Liver (tissue), 8 donors: ENCODE measurements at regions not wholly inside any gene's neighbourhood (a gene's known extent, or its start where the extent isn't known, plus 50 kb on each side); places are given as distances from the start of the nearest gene placed in this dataset.

Experiments used
- DNase-seq: peaks from one replicate; pipeline ENCODE4 v3.0.0-alpha.2; 2017; ENCODE audit warnings: low spot score
- H3K27ac ChIP-seq, 2 donors: one replicate each; pipeline ENCODE4 v1.7.0; 2013; ENCODE audit warnings: inconsistent platforms in 2 of 2, low read length in 2 of 2, control low read depth in 1 of 2, low read depth in 1 of 2, mild to moderate bottlenecking in 1 of 2
- H3K27me3 ChIP-seq, 4 donors: one replicate each; pipeline versions ENCODE4 v1.6.1 to v1.7.0; 2013; ENCODE audit warnings: low read length in 3 of 4, inconsistent platforms in 1 of 4, mild to moderate bottlenecking in 1 of 4, moderate library complexity in 1 of 4; ENCODE audit not compliant: control insufficient read depth in 4 of 4, insufficient read depth in 4 of 4
- H3K36me3 ChIP-seq, 4 donors: one replicate each; pipeline versions ENCODE4 v1.6.1 to v1.7.0; 2013; ENCODE audit warnings: low read length in 3 of 4, mild to moderate bottlenecking in 3 of 4, low read depth in 1 of 4, moderate library complexity in 1 of 4; ENCODE audit not compliant: control insufficient read depth in 4 of 4, insufficient read depth in 3 of 4
- H3K4me1 ChIP-seq, 4 donors: one replicate each; pipeline versions ENCODE4 v1.6.1 to v1.7.0; 2013; ENCODE audit warnings: low read length in 3 of 4, mild to moderate bottlenecking in 3 of 4, moderate library complexity in 1 of 4; ENCODE audit not compliant: control insufficient read depth in 4 of 4, insufficient read depth in 4 of 4
- H3K4me3 ChIP-seq, 3 donors: one replicate each; pipeline versions ENCODE4 v1.6.1 to v1.7.0; 2013; ENCODE audit warnings: low read length in 3 of 3, control low read depth in 1 of 3, low read depth in 1 of 3, mild to moderate bottlenecking in 1 of 3
- H3K9ac ChIP-seq, 2 donors: one replicate each; pipeline ENCODE4 v1.7.0; 2013; ENCODE audit warnings: low read length in 2 of 2, mild to moderate bottlenecking in 2 of 2, moderate library complexity in 2 of 2, control low read depth in 1 of 2, low read depth in 1 of 2
- H3K9me3 ChIP-seq, 4 donors: one replicate each; pipeline versions ENCODE4 v1.6.1 to v1.7.0; 2013; ENCODE audit warnings: low read length in 3 of 4; ENCODE audit not compliant: control insufficient read depth in 4 of 4
- ATF3 ChIP-seq: IDR thresholded peaks from 2 replicates; pipeline ENCODE4 v1.6.1; 2016; ENCODE audit warnings: antibody characterized with exemption
- CTCF ChIP-seq: fragments of 150-350 bp; IDR thresholded peaks from 2 replicates; pipeline ENCODE4 v1.5.1; 2017; ENCODE audit warnings: improper control_type of control experiment, low read depth, low read length; ENCODE audit not compliant: missing input control
- EGR1 ChIP-seq, 2 donors: IDR thresholded peaks; 2 replicates each; pipeline ENCODE4 v1.6.1; 2016 to 2018; ENCODE audit warnings: antibody characterized with exemption in 2 of 2, low read depth in 2 of 2
- FOXA2 ChIP-seq: IDR thresholded peaks from 2 replicates; pipeline ENCODE4 v1.6.1; 2016; ENCODE audit warnings: antibody characterized with exemption
- GABPA ChIP-seq, 2 donors: IDR thresholded peaks in 1 of 2; conservative IDR thresholded peaks in 1 of 2; 2 replicates each; pipeline ENCODE4 v1.6.1; 2016; ENCODE audit warnings: antibody characterized with exemption in 2 of 2, mild to moderate bottlenecking in 1 of 2, moderate library complexity in 1 of 2
- HNF4A ChIP-seq, 2 donors: conservative IDR thresholded peaks; 2 replicates each; pipeline ENCODE4 v1.6.1; 2016; ENCODE audit warnings: antibody characterized with exemption in 2 of 2, mild to moderate bottlenecking in 2 of 2
- HNF4G ChIP-seq: IDR thresholded peaks from 2 replicates; pipeline ENCODE4 v1.6.1; 2016; ENCODE audit warnings: antibody characterized with exemption
- JUND ChIP-seq, 2 donors: IDR thresholded peaks; 2 replicates each; pipeline ENCODE4 v1.6.1; 2016; ENCODE audit warnings: antibody characterized with exemption in 2 of 2
- MAX ChIP-seq: IDR thresholded peaks from 2 replicates; pipeline ENCODE4 v1.6.1; 2016; ENCODE audit warnings: antibody characterized with exemption
- NR2F2 ChIP-seq: IDR thresholded peaks from 2 replicates; pipeline ENCODE4 v1.6.1; 2016; ENCODE audit warnings: antibody characterized with exemption
- RAD21 ChIP-seq, 2 donors: IDR thresholded peaks; 2 replicates each; pipeline ENCODE4 v1.6.1; 2016; ENCODE audit warnings: antibody characterized with exemption in 2 of 2, mild to moderate bottlenecking in 2 of 2
- REST ChIP-seq: IDR thresholded peaks from 2 replicates; pipeline ENCODE4 v1.6.1; 2016; ENCODE audit warnings: antibody characterized with exemption, mild to moderate bottlenecking
- RXRA ChIP-seq, 2 donors: IDR thresholded peaks; 2 replicates each; pipeline ENCODE4 v1.6.1; 2017 to 2018; ENCODE audit warnings: antibody characterized with exemption in 2 of 2, mild to moderate bottlenecking in 1 of 2
- SP1 ChIP-seq: IDR thresholded peaks from 2 replicates; pipeline ENCODE4 v1.6.1; 2018; ENCODE audit warnings: antibody characterized with exemption, mild to moderate bottlenecking
- YY1 ChIP-seq: IDR thresholded peaks from 2 replicates; pipeline ENCODE4 v1.6.1; 2016; ENCODE audit warnings: antibody characterized with exemption, mild to moderate bottlenecking
- ZBTB33 ChIP-seq: IDR thresholded peaks from 2 replicates; pipeline ENCODE4 v1.6.1; 2016; ENCODE audit warnings: antibody characterized with exemption
- WGBS: extraction: QIAGEN DNeasy Blood & Tissue Kit; methylation state at CpG from one replicate; pipeline ENCODE4 v1.1.7; 2013; 5-methylcytosine and 5-hydroxymethylcytosine counted together
- donor health status: healthy.
- donor health status: healthy.
- donor health status: healthy.
- donor health status: healthy.
- donor health status: healthy.

- H3K27me3 ChIP-seq = no peaks in the 10 kb centered on the region
- H3K4me1 ChIP-seq = peaks cover 0 to 33% (median 8%) of the 10 kb centered on the region in 4 donors
- H3K27ac ChIP-seq = no peak overlapping the region
- no peak overlapping the region for H3K4me3 ChIP-seq
- no peaks in the 10 kb centered on the region for H3K9me3 ChIP-seq
- no peak for TF ChIP-seq GABPA (IDR thresholded peaks at IDR 0.05 in 1 of 2, conservative IDR thresholded peaks at IDR 0.05 in 1 of 2)
- TF ChIP-seq HNF4G = no peak
- TF ChIP-seq CTCF = no peak
- TF ChIP-seq YY1 = no peak
- no peak for TF ChIP-seq NR2F2
- no peak for TF ChIP-seq EGR1 (IDR thresholded peaks at IDR 0.05; ENCODE audit: low read depth in 2 of 2)
- TF ChIP-seq HNF4A (conservative IDR thresholded peaks at IDR 0.05) = no peak
- no peak for TF ChIP-seq RAD21 (IDR thresholded peaks at IDR 0.05)
- no peak for TF ChIP-seq SP1
- no peak for TF ChIP-seq MAX
- H3K36me3 ChIP-seq = no peaks in the 10 kb centered on the region
- DNase-seq = no peak
- 84% methylated on average over 12 of the region's 12 CpGs for WGBS
- no peak overlapping the region for H3K9ac ChIP-seq
These were observed 149.1 kb upstream of the SPACA7 start for GRCh38 chr13:112227031-112227430.

- WGBS = 43% methylated on average over 15 of the region's 15 CpGs
- no peaks in the 10 kb centered on the region for H3K27me3 ChIP-seq
- H3K27ac ChIP-seq = peak overlapping the region; percentile 95 to 96
- DNase-seq = no peak
- peaks cover 0 to 33% (median 8%) of the 10 kb centered on the region in 4 donors for H3K4me1 ChIP-seq
- H3K36me3 ChIP-seq = no peaks in the 10 kb centered on the region
- peak overlapping the region in 1 of 2 donors; percentile 63 for H3K9ac ChIP-seq
- TF ChIP-seq RAD21 (IDR thresholded peaks at IDR 0.05) (peak in 1 of 2 donors; percentile 32), ZBTB33 (no peak), EGR1 (IDR thresholded peaks at IDR 0.05; ENCODE audit: low read depth in 2 of 2) (no peak)
- no peak overlapping the region for H3K4me3 ChIP-seq
- H3K9me3 ChIP-seq = no peaks in the 10 kb centered on the region
These were observed 146.7 kb upstream of the SPACA7 start for GRCh38 chr13:112229445-112229844.

GRCh38 chr13:112229992-112230872 is 145.9 kb upstream of the SPACA7 start:
- 27% methylated on average over 16 of the region's 16 CpGs for WGBS
- TF ChIP-seq NR2F2 = peak; percentile 56
- peak; percentile 66 to 94 for TF ChIP-seq RXRA (IDR thresholded peaks at IDR 0.05)
- peak; percentile 65 for TF ChIP-seq YY1
- TF ChIP-seq ZBTB33 = peak; percentile 39
- TF ChIP-seq FOXA2 = peak; percentile 39
- TF ChIP-seq SP1 = peak; percentile 97
- TF ChIP-seq REST = peak; percentile 75
- TF ChIP-seq ATF3 = peak; percentile 58
- TF ChIP-seq JUND (IDR thresholded peaks at IDR 0.05) = peak; percentile 57 to 84

More at GRCh38 chr13:112229992-112230872, 145.9 kb upstream of the SPACA7 start:
- H3K4me1 ChIP-seq = peaks cover 0 to 33% (median 8%) of the 10 kb centered on the region in 4 donors
- no peaks in the 10 kb centered on the region for H3K36me3 ChIP-seq
- peak overlapping the region; percentile 10 to 63 for H3K9ac ChIP-seq
- peak overlapping the region; percentile 95 to 96 for H3K27ac ChIP-seq
- H3K4me3 ChIP-seq = no peak overlapping the region
- no peak for DNase-seq
- no peaks in the 10 kb centered on the region for H3K27me3 ChIP-seq
- no peaks in the 10 kb centered on the region for H3K9me3 ChIP-seq
